ENCODE measurements at regions not wholly inside any gene's neighbourhood (a gene's known extent, or its start where the extent isn't known, plus 50 kb on each side); places are given as distances from the start of the nearest gene placed in this dataset.

DNA sequence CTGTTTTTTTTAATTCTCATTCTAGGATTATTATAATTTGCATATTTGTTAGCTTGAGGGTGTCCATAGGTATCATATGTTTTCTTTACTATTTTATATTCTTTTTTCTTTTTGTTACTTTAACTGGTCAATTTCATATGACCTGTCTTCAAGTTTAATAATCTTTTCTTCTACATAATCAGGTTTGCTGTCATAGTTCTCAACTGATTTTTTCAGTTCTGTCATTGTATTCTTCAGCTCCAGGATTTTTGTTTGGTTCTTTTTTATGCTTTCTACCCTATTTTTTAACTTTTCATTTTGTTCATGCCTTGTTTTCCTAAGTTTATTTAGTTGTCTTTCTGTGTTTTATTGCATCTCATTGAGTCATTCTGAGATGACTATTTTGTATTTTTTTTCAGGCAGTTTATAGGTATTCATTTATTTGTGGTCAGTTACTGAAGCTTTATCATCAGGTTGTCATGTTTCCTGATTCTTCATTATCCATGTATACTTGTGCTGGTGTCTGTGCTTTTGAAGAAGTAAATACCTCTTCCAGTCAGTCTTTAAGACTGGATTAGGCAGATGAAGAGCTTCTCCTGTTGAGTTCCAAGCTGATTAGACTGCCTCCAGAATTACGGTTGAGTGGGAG is 220.3 kb upstream of the VEGFC start:
- TF ChIP-seq, protein P1, sequence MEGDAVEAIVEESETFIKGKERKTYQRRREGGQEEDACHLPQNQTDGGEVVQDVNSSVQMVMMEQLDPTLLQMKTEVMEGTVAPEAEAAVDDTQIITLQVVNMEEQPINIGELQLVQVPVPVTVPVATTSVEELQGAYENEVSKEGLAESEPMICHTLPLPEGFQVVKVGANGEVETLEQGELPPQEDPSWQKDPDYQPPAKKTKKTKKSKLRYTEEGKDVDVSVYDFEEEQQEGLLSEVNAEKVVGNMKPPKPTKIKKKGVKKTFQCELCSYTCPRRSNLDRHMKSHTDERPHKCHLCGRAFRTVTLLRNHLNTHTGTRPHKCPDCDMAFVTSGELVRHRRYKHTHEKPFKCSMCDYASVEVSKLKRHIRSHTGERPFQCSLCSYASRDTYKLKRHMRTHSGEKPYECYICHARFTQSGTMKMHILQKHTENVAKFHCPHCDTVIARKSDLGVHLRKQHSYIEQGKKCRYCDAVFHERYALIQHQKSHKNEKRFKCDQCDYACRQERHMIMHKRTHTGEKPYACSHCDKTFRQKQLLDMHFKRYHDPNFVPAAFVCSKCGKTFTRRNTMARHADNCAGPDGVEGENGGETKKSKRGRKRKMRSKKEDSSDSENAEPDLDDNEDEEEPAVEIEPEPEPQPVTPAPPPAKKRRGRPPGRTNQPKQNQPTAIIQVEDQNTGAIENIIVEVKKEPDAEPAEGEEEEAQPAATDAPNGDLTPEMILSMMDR (IDR thresholded peaks at IDR 0.05), result no peak
- TF ChIP-seq POLR2A (IDR thresholded peaks at IDR 0.05), result no peak

Data from uterus (tissue), 2 donors.